ENCODE measurements at regions not wholly inside any gene's neighbourhood (a gene's known extent, or its start where the extent isn't known, plus 50 kb on each side); places are given as distances from the start of the nearest gene placed in this dataset.

DNA sequence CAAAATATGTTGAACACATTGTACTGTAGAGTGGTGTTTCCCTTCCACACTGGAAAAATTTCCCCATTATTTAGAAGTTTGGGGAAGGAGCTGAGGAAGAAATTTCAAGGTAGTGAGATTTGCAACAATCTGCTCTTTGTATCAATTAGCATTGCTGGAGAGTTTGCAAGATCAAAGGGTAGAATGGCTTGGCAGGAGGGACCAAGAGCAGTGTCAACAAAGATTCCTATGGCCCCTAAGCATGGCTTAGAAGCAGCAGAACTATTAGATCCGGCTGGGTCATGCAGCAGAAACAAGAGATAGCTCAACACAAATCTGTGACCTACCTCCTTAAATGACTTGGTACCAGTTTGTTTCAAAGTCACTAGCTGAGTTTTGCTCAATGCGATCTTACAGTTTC is 175.0 kb downstream of the C3orf38 start:
- H3K4me2 ChIP-seq (ENCODE audit: low read depth, low read length) = peak overlapping the region; percentile 12; the same call in 1 of the 2 replicates

DNA sequence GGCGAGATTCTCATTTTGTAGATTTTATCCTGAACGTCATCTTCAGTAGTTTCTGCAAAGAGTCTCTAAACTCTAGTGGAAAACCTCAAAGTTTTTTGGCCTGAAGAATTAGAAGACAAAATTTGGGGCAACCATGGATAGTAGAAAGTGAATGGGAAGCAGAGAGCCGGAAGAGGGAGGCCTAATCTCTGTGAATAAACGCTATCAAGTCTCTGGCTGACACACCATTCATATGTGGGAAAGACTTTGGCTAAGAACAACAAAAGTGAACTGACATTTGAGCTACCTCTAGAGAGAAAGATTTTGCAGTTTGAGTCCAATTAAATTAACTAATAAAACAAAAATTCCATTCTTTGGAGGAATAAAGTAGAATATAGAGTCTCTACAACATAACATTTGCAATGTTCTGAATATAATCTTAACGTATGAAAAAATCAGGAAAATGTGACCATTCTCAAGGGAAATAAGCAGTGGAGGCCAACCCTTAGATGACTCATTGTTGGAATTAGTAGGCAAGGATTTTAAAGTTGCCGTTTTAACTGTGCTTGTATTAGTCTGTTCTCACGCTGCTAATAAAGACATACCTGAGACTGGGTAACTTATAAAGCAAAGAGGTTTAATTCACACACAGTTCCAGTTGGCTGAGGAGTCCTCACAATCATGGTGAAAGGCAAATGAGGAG is 184.6 kb downstream of the C3orf38 start:
- Histone ChIP-seq H2AFZ (ENCODE audit: low read length) (no peak overlapping the region), H3K36me3 (replicated peaks; ENCODE audit: insufficient read depth, low read length) (no peaks in the 10 kb centered on the region), H3K4me2 (ENCODE audit: low read depth, low read length) (no peak overlapping the region), H3F3A (ENCODE audit: insufficient read depth, low read length) (no peaks in the 10 kb centered on the region), H3K4me1 (ENCODE audit: low read length) (no peaks in the 10 kb centered on the region), H3K27ac (ENCODE audit: low read length) (no peak overlapping the region), H3K27me3 (replicated peaks; ENCODE audit: insufficient read depth, low read length) (no peaks in the 10 kb centered on the region), H4K20me1 (ENCODE audit: insufficient read depth, low read length) (no peaks in the 10 kb centered on the region), H3K9me3 (replicated peaks; ENCODE audit: insufficient read depth, low read length) (no peaks in the 10 kb centered on the region), H3K79me2 (ENCODE audit: low read length) (no peaks in the 10 kb centered on the region), H3K4me3 (ENCODE audit: low read length) (no peak overlapping the region), H3K9ac (ENCODE audit: low read length) (no peak overlapping the region), H3K9me2 (replicated peaks; ENCODE audit: insufficient read depth, low read length) (no peaks in the 10 kb centered on the region)
- TF ChIP-seq EZH2 (optimal IDR thresholded peaks at IDR 0.05; ENCODE audit: low read depth, low read length) (no peak), EZH2phosphoT487 (IDR thresholded peaks at IDR 0.05; ENCODE audit: low read length) (no peak)
- TF ChIP-seq, protein P1, sequence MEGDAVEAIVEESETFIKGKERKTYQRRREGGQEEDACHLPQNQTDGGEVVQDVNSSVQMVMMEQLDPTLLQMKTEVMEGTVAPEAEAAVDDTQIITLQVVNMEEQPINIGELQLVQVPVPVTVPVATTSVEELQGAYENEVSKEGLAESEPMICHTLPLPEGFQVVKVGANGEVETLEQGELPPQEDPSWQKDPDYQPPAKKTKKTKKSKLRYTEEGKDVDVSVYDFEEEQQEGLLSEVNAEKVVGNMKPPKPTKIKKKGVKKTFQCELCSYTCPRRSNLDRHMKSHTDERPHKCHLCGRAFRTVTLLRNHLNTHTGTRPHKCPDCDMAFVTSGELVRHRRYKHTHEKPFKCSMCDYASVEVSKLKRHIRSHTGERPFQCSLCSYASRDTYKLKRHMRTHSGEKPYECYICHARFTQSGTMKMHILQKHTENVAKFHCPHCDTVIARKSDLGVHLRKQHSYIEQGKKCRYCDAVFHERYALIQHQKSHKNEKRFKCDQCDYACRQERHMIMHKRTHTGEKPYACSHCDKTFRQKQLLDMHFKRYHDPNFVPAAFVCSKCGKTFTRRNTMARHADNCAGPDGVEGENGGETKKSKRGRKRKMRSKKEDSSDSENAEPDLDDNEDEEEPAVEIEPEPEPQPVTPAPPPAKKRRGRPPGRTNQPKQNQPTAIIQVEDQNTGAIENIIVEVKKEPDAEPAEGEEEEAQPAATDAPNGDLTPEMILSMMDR (IDR thresholded peaks at IDR 0.05; ENCODE audit: low read length) = no peak
- DNase-seq = no peak

More for the DNA sequence above, 175.0 kb downstream of the C3orf38 start:
- Histone ChIP-seq H3K4me1 (ENCODE audit: low read length) (no peaks in the 10 kb centered on the region), H3K9me3 (replicated peaks; ENCODE audit: insufficient read depth, low read length) (no peaks in the 10 kb centered on the region), H4K20me1 (ENCODE audit: insufficient read depth, low read length) (no peaks in the 10 kb centered on the region), H3K79me2 (ENCODE audit: low read length) (no peaks in the 10 kb centered on the region), H3K27me3 (replicated peaks; ENCODE audit: insufficient read depth, low read length) (no peaks in the 10 kb centered on the region), H3K36me3 (replicated peaks; ENCODE audit: insufficient read depth, low read length) (no peaks in the 10 kb centered on the region), H3K4me3 (ENCODE audit: low read length) (no peak overlapping the region), H3K27ac (ENCODE audit: low read length) (no peak overlapping the region), H3K9ac (ENCODE audit: low read length) (no peak overlapping the region), H2AFZ (ENCODE audit: low read length) (no peak overlapping the region), H3F3A (ENCODE audit: insufficient read depth, low read length) (no peaks in the 10 kb centered on the region), H3K9me2 (replicated peaks; ENCODE audit: insufficient read depth, low read length) (no peaks in the 10 kb centered on the region)
- TF ChIP-seq EZH2phosphoT487 (IDR thresholded peaks at IDR 0.05; ENCODE audit: low read length) (no peak), EZH2 (optimal IDR thresholded peaks at IDR 0.05; ENCODE audit: low read depth, low read length) (no peak)
- TF ChIP-seq, protein P1 (IDR thresholded peaks at IDR 0.05; ENCODE audit: low read length) = no peak
- DNase-seq = peak; percentile 27

DNA sequence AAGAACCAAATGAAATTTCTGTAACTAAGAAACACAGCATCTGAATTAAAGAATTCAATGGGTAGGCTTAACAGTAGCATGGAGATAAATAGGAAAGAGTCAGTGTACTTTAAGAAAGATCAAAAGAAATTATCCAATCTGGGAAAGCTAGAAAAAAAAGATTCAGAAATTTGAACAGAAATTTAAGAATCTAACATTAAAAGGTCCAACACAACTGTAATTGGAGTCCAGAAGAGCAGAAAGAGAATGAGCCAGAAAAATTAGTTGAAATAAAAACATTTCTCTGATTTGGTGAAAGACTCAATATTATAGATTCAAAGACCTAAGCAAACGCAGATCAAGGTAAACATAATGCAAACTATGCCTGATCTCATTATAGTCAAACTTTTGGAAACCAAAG is 187.1 kb downstream of the C3orf38 start:
- no peak for DNase-seq
- H3F3A ChIP-seq (ENCODE audit: insufficient read depth, low read length) = no peaks in the 10 kb centered on the region

More for the DNA sequence above, 187.1 kb downstream of the C3orf38 start:
- H3K9me3 ChIP-seq (replicated peaks; ENCODE audit: insufficient read depth, low read length) = no peaks in the 10 kb centered on the region
- H3K27me3 ChIP-seq (replicated peaks; ENCODE audit: insufficient read depth, low read length) = no peaks in the 10 kb centered on the region
- no peaks in the 10 kb centered on the region for H3K4me1 ChIP-seq (ENCODE audit: low read length)
- H3K79me2 ChIP-seq (ENCODE audit: low read length) = no peaks in the 10 kb centered on the region
- no peaks in the 10 kb centered on the region for H3K36me3 ChIP-seq (replicated peaks; ENCODE audit: insufficient read depth, low read length)
- no peak overlapping the region for H3K9ac ChIP-seq (ENCODE audit: low read length)
- TF ChIP-seq EZH2phosphoT487 (IDR thresholded peaks at IDR 0.05; ENCODE audit: low read length) (no peak), EZH2 (optimal IDR thresholded peaks at IDR 0.05; ENCODE audit: low read depth, low read length) (no peak)
- TF ChIP-seq, protein P1 (IDR thresholded peaks at IDR 0.05; ENCODE audit: low read length) = no peak
- H2AFZ ChIP-seq (ENCODE audit: low read length) = no peak overlapping the region
- H3K27ac ChIP-seq (ENCODE audit: low read length) = no peak overlapping the region
- no peaks in the 10 kb centered on the region for H4K20me1 ChIP-seq (ENCODE audit: insufficient read depth, low read length)
- no peak overlapping the region for H3K4me3 ChIP-seq (ENCODE audit: low read length)
- H3K9me2 ChIP-seq (replicated peaks; ENCODE audit: insufficient read depth, low read length) = no peaks in the 10 kb centered on the region
- H3K4me2 ChIP-seq (ENCODE audit: low read depth, low read length) = no peak overlapping the region

Data from MM.1S (cell line).